Endothelial cell (in vitro differentiated cells): ENCODE measurements at regions not wholly inside any gene's neighbourhood (a gene's known extent, or its start where the extent isn't known, plus 50 kb on each side); places are given as distances from the start of the nearest gene placed in this dataset.

Experiments used
- DNase-seq: peaks from one replicate; pipeline ENCODE4 v3.0.0; 2021; ENCODE audit warnings: low spot score
- H3K27ac Mint-ChIP-seq: one replicate; pipeline ENCODE4 v1.8.0; 2021; ENCODE audit warnings: mixed read lengths, inconsistent platforms; ENCODE audit not compliant: unreplicated experiment
- H3K27me3 Mint-ChIP-seq: one replicate; pipeline ENCODE4 v1.8.0; 2021; ENCODE audit warnings: mild to moderate bottlenecking, moderate library complexity, mixed read lengths, inconsistent platforms; ENCODE audit not compliant: unreplicated experiment
- H3K36me3 Mint-ChIP-seq: one replicate; pipeline ENCODE4 v1.8.0; 2021; ENCODE audit warnings: mild to moderate bottlenecking, low read depth, mixed read lengths, inconsistent platforms; ENCODE audit not compliant: unreplicated experiment
- H3K4me1 Mint-ChIP-seq: one replicate; pipeline ENCODE4 v1.8.0; 2021; ENCODE audit warnings: mild to moderate bottlenecking, mixed read lengths, inconsistent platforms; ENCODE audit not compliant: unreplicated experiment
- H3K4me3 Mint-ChIP-seq: one replicate; pipeline ENCODE4 v1.8.0; 2021; ENCODE audit warnings: mild to moderate bottlenecking, mixed read lengths, inconsistent platforms; ENCODE audit not compliant: unreplicated experiment
- H3K9me3 Mint-ChIP-seq: one replicate; pipeline ENCODE4 v1.8.0; 2021; ENCODE audit warnings: mixed read lengths, inconsistent platforms; ENCODE audit not compliant: unreplicated experiment
- CTCF ChIP-seq: fragments of 200-600 bp; sonication (generic); IDR thresholded peaks from one replicate; pipeline ENCODE4 v1.5.0; 2021; ENCODE audit warnings: antibody characterized with exemption; ENCODE audit not compliant: unreplicated experiment

GRCh38 chr18:60122339-60122738 is 222.5 kb downstream of the PMAIP1 start:
- Mint-ChIP-seq H3K9me3 (no peaks in the 10 kb centered on the region), H3K4me1 (peaks cover 1% of the 10 kb centered on the region), H3K27me3 (no peaks in the 10 kb centered on the region), H3K4me3 (no peak overlapping the region), H3K36me3 (no peaks in the 10 kb centered on the region), H3K27ac (no peak overlapping the region)
- no peak for DNase-seq
- no peak for TF ChIP-seq CTCF

GRCh38 chr18:60120231-60120750 is 220.5 kb downstream of the PMAIP1 start:
- Mint-ChIP-seq H3K4me1 (peaks cover 3% of the 10 kb centered on the region), H3K27me3 (no peaks in the 10 kb centered on the region), H3K27ac (no peak overlapping the region), H3K9me3 (no peaks in the 10 kb centered on the region), H3K36me3 (no peaks in the 10 kb centered on the region), H3K4me3 (no peak overlapping the region)
- DNase-seq = no peak
- TF ChIP-seq CTCF = no peak

- Mint-ChIP-seq H3K4me1 (peaks cover 3% of the 10 kb centered on the region), H3K27ac (no peak overlapping the region), H3K27me3 (no peaks in the 10 kb centered on the region), H3K36me3 (no peaks in the 10 kb centered on the region), H3K4me3 (no peak overlapping the region), H3K9me3 (no peaks in the 10 kb centered on the region)
- TF ChIP-seq CTCF = no peak
- DNase-seq = no peak
These were observed 217.5 kb downstream of the PMAIP1 start for GRCh38 chr18:60117321-60117720.

GRCh38 chr18:60113396-60113795 is 213.6 kb downstream of the PMAIP1 start:
- TF ChIP-seq CTCF = no peak
- DNase-seq = no peak
- no peak overlapping the region for H3K4me3 Mint-ChIP-seq
- H3K4me1 Mint-ChIP-seq = peaks cover 3% of the 10 kb centered on the region
- no peak overlapping the region for H3K27ac Mint-ChIP-seq
- no peaks in the 10 kb centered on the region for H3K9me3 Mint-ChIP-seq
- no peaks in the 10 kb centered on the region for H3K36me3 Mint-ChIP-seq
- no peaks in the 10 kb centered on the region for H3K27me3 Mint-ChIP-seq

GRCh38 chr18:60112369-60112768 is 212.6 kb downstream of the PMAIP1 start:
- Mint-ChIP-seq H3K36me3 (no peaks in the 10 kb centered on the region), H3K27ac (no peak overlapping the region), H3K4me1 (peaks cover 2% of the 10 kb centered on the region)

More at GRCh38 chr18:60112369-60112768, 212.6 kb downstream of the PMAIP1 start:
- no peaks in the 10 kb centered on the region for H3K27me3 Mint-ChIP-seq
- TF ChIP-seq CTCF = no peak
- DNase-seq = no peak
- no peak overlapping the region for H3K4me3 Mint-ChIP-seq
- no peaks in the 10 kb centered on the region for H3K9me3 Mint-ChIP-seq
